Large intestine (tissue), 3 donors: ENCODE measurements at regions not wholly inside any gene's neighbourhood (a gene's known extent, or its start where the extent isn't known, plus 50 kb on each side); places are given as distances from the start of the nearest gene placed in this dataset.

Experiments
- DNase-seq, 2 donors: peaks; one replicate each; pipeline versions ENCODE4 v3.0.0 to v3.0.0-alpha.2; 2013
- H3K27ac ChIP-seq: one replicate; pipeline ENCODE4 v1.5.1; 2013; ENCODE audit warnings: low read length
- H3K27me3 ChIP-seq: 2 replicates; pipeline ENCODE4 v1.6.1; 2013; ENCODE audit warnings: low read length; ENCODE audit not compliant: control insufficient read depth, insufficient read depth
- H3K36me3 ChIP-seq: 2 replicates; pipeline ENCODE4 v1.6.1; 2013; ENCODE audit warnings: low read length; ENCODE audit not compliant: control insufficient read depth, insufficient read depth
- H3K4me1 ChIP-seq: one replicate; pipeline ENCODE4 v1.6.1; 2013; ENCODE audit warnings: low read length; ENCODE audit not compliant: control insufficient read depth, insufficient read depth
- H3K4me3 ChIP-seq: one replicate; pipeline ENCODE4 v1.5.1; 2013; ENCODE audit warnings: low read length
- H3K9me3 ChIP-seq: one replicate; pipeline ENCODE4 v1.6.1; 2013; ENCODE audit warnings: mild to moderate bottlenecking, low read depth, low read length, moderate library complexity; ENCODE audit not compliant: control insufficient read depth
- WGBS: methylation state at CpG from one replicate; pipeline ENCODE4 v1.1.5; 2013; ENCODE audit warnings: low lambda C conversion rate; ENCODE audit not compliant: insufficient coverage; 5-methylcytosine and 5-hydroxymethylcytosine counted together

GRCh38 chr2:199136242-199136641 lies 321.5 kb downstream of the SATB2 start:
- DNase-seq = no peak
- no peaks in the 10 kb centered on the region for H3K4me1 ChIP-seq
- H3K27me3 ChIP-seq = no peaks in the 10 kb centered on the region
- WGBS = no CpG with 5 or more reads among the region's 4 CpGs
- H3K27ac ChIP-seq = no peak overlapping the region
- H3K36me3 ChIP-seq = no peaks in the 10 kb centered on the region
- H3K9me3 ChIP-seq = no peaks in the 10 kb centered on the region
- no peak overlapping the region for H3K4me3 ChIP-seq

- Histone ChIP-seq H3K9me3 (no peaks in the 10 kb centered on the region), H3K27me3 (no peaks in the 10 kb centered on the region), H3K4me1 (no peaks in the 10 kb centered on the region), H3K36me3 (no peaks in the 10 kb centered on the region), H3K27ac (no peak overlapping the region), H3K4me3 (no peak overlapping the region)
- no CpG with 5 or more reads among the region's 3 CpGs for WGBS
- no peak for DNase-seq
These were observed 325.9 kb downstream of the SATB2 start for GRCh38 chr2:199131876-199132275.

- Histone ChIP-seq H3K27ac (no peak overlapping the region), H3K4me3 (no peak overlapping the region), H3K9me3 (no peaks in the 10 kb centered on the region), H3K4me1 (no peaks in the 10 kb centered on the region), H3K36me3 (no peaks in the 10 kb centered on the region), H3K27me3 (no peaks in the 10 kb centered on the region)
- no peak for DNase-seq
- no CpG with 5 or more reads among the region's 5 CpGs for WGBS
These were observed 326.5 kb downstream of the SATB2 start for GRCh38 chr2:199131136-199131655.

GRCh38 chr2:199130501-199130900 lies 327.2 kb downstream of the SATB2 start:
- no peak for DNase-seq
- H3K9me3 ChIP-seq = no peaks in the 10 kb centered on the region
- H3K27me3 ChIP-seq = no peaks in the 10 kb centered on the region
- no peak overlapping the region for H3K4me3 ChIP-seq
- no peak overlapping the region for H3K27ac ChIP-seq
- WGBS = 100% methylated on average over 1 of the region's 3 CpGs
- H3K4me1 ChIP-seq = no peaks in the 10 kb centered on the region
- no peaks in the 10 kb centered on the region for H3K36me3 ChIP-seq

- no peak for DNase-seq
- no CpG with 5 or more reads among the region's 3 CpGs for WGBS
- Histone ChIP-seq H3K9me3 (no peaks in the 10 kb centered on the region), H3K4me3 (no peak overlapping the region), H3K4me1 (no peaks in the 10 kb centered on the region), H3K27ac (no peak overlapping the region), H3K27me3 (no peaks in the 10 kb centered on the region), H3K36me3 (no peaks in the 10 kb centered on the region)
These were observed 329.1 kb downstream of the SATB2 start for GRCh38 chr2:199128476-199129229.

GRCh38 chr2:199119796-199120195 lies 337.9 kb downstream of the SATB2 start:
- Histone ChIP-seq H3K9me3 (peaks cover 2% of the 10 kb centered on the region), H3K4me3 (no peak overlapping the region), H3K36me3 (no peaks in the 10 kb centered on the region), H3K27ac (no peak overlapping the region), H3K27me3 (no peaks in the 10 kb centered on the region), H3K4me1 (peaks cover 3% of the 10 kb centered on the region)
- 98% methylated on average over 5 of the region's 5 CpGs for WGBS
- DNase-seq = no peak

GRCh38 chr2:199118673-199119112 lies 339.0 kb downstream of the SATB2 start:
- peaks cover 3% of the 10 kb centered on the region for H3K4me1 ChIP-seq
- H3K4me3 ChIP-seq = no peak overlapping the region
- H3K27me3 ChIP-seq = no peaks in the 10 kb centered on the region
- H3K36me3 ChIP-seq = no peaks in the 10 kb centered on the region
- WGBS = 20% methylated on average over 1 of the region's 3 CpGs
- peak in 1 of 2 donors; percentile 6 for DNase-seq
- H3K9me3 ChIP-seq = peaks cover 2% of the 10 kb centered on the region
- H3K27ac ChIP-seq = no peak overlapping the region

GRCh38 chr2:199115169-199115568 lies 342.6 kb downstream of the SATB2 start:
- H3K4me3 ChIP-seq = no peak overlapping the region

GRCh38 chr2:199113111-199113510 lies 344.6 kb downstream of the SATB2 start:
- no peak for DNase-seq
- Histone ChIP-seq H3K9me3 (no peaks in the 10 kb centered on the region), H3K36me3 (no peaks in the 10 kb centered on the region), H3K27ac (no peak overlapping the region), H3K4me3 (no peak overlapping the region), H3K27me3 (no peaks in the 10 kb centered on the region), H3K4me1 (no peaks in the 10 kb centered on the region)
- 100% methylated on average over 1 of the region's 2 CpGs for WGBS

More at GRCh38 chr2:199115169-199115568, 342.6 kb downstream of the SATB2 start:
- WGBS = 100% methylated on average over 1 of the region's 2 CpGs
- Histone ChIP-seq H3K36me3 (no peaks in the 10 kb centered on the region), H3K27ac (no peak overlapping the region), H3K4me1 (no peaks in the 10 kb centered on the region), H3K9me3 (no peaks in the 10 kb centered on the region), H3K27me3 (no peaks in the 10 kb centered on the region)
- DNase-seq = no peak

GRCh38 chr2:199111458-199111857 lies 346.3 kb downstream of the SATB2 start:
- no peaks in the 10 kb centered on the region for H3K9me3 ChIP-seq

GRCh38 chr2:199108056-199108455 lies 349.7 kb downstream of the SATB2 start:
- Histone ChIP-seq H3K27ac (no peak overlapping the region), H3K4me1 (no peaks in the 10 kb centered on the region), H3K27me3 (no peaks in the 10 kb centered on the region), H3K36me3 (no peaks in the 10 kb centered on the region), H3K9me3 (no peaks in the 10 kb centered on the region), H3K4me3 (no peak overlapping the region)
- DNase-seq = no peak
- WGBS = no CpG with 5 or more reads among the region's 1 CpG

More at GRCh38 chr2:199111458-199111857, 346.3 kb downstream of the SATB2 start:
- Histone ChIP-seq H3K27me3 (no peaks in the 10 kb centered on the region), H3K36me3 (no peaks in the 10 kb centered on the region), H3K27ac (no peak overlapping the region), H3K4me3 (no peak overlapping the region), H3K4me1 (no peaks in the 10 kb centered on the region)
- whole genome bisulfite sequencing = no CpG with 5 or more reads among the region's 2 CpGs
- no peak for DNase-seq
